ENCODE measurements at regions not wholly inside any gene's neighbourhood (a gene's known extent, or its start where the extent isn't known, plus 50 kb on each side); places are given as distances from the start of the nearest gene placed in this dataset.

GRCh38 chr1:181149326-181150125 is 61.0 kb downstream of the IER5 start:
- TF ChIP-seq CTCF (conservative IDR thresholded peaks at IDR 0.05; ENCODE audit: low read length) = no peak
- no peak for TF ChIP-seq EZH2phosphoT487 (IDR thresholded peaks at IDR 0.05; ENCODE audit: borderline replicate concordance, low read depth, low read length)
